ENCODE measurements at regions not wholly inside any gene's neighbourhood (a gene's known extent, or its start where the extent isn't known, plus 50 kb on each side); places are given as distances from the start of the nearest gene placed in this dataset.
A peak's percentile ranks its signal among the peaks of the same experiment; 100 is the strongest.

DNA sequence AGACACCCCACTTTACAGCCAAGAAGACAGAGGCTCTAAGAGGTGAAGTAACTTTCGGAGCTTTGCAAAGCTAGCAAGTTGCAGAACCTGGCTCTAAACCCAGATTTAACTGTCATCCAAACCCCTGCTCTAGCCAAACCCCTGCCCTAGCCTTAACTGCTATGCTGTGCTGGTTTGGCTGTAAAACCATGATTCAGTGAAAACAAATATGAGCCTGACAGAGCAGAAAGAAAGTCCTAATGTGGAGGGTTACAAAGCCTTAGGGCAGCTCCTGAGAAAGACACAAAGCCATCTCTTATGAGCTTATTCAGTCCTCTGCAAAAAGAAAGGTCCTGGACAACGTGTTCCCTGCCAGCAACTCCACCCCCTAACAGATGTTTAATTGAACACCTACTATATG, 172.8 kb downstream of the KATNAL1 start:
- no peak for TF ChIP-seq POLR2A (IDR thresholded peaks at IDR 0.05)
- TF ChIP-seq, protein P1, sequence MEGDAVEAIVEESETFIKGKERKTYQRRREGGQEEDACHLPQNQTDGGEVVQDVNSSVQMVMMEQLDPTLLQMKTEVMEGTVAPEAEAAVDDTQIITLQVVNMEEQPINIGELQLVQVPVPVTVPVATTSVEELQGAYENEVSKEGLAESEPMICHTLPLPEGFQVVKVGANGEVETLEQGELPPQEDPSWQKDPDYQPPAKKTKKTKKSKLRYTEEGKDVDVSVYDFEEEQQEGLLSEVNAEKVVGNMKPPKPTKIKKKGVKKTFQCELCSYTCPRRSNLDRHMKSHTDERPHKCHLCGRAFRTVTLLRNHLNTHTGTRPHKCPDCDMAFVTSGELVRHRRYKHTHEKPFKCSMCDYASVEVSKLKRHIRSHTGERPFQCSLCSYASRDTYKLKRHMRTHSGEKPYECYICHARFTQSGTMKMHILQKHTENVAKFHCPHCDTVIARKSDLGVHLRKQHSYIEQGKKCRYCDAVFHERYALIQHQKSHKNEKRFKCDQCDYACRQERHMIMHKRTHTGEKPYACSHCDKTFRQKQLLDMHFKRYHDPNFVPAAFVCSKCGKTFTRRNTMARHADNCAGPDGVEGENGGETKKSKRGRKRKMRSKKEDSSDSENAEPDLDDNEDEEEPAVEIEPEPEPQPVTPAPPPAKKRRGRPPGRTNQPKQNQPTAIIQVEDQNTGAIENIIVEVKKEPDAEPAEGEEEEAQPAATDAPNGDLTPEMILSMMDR (IDR thresholded peaks at IDR 0.05) = no peak
- H3K27me3 ChIP-seq = no peaks in the 10 kb centered on the region
- no peaks in the 10 kb centered on the region for H3K36me3 ChIP-seq (ENCODE audit: low read depth, missing control alignments)
- H3K4me3 ChIP-seq = no peak overlapping the region
- DNase-seq = no peak
- WGBS, 2 donors = 62 to 87% methylated on average over 2 of the region's 2 CpGs
- no peaks in the 10 kb centered on the region for H3K9me3 ChIP-seq
- peaks cover 9% of the 10 kb centered on the region for H3K4me1 ChIP-seq
- no peak overlapping the region for H3K27ac ChIP-seq
- intact Hi-C loops (cut with DNase I; ENCODE audit: low total_unique reads) = no loop called here

DNA sequence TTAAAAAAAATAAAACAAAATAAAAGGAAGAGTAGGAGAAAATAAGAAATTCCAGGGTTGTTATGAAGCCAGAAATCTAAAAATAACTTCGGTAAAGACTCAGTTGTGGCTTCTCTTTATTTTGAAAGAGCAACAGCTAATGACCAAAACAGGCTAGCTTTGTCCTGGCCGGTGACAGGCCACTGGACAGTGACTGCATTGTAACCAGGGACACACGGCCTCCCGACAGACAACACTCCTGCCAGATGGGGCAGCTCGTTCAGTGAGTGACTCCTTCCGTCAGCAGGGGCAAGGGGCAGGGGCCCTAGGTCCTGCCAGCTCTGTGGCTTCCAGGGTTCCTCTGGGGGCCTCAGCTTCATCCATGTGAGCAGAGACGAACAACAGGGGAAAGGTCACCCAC, 173.4 kb downstream of the KATNAL1 start:
- 45 to 55% methylated on average over 7 of the region's 7 CpGs for WGBS, 2 donors
- no peak overlapping the region for H3K27ac ChIP-seq
- intact Hi-C loops (cut with DNase I; ENCODE audit: low total_unique reads) = no loop called here

GRCh38 chr13:30133554-30133912, 173.8 kb downstream of the KATNAL1 start:
- Histone ChIP-seq H3K27ac (peak overlapping the region in 1 of 2 donors; percentile 5), H3K4me1 (peaks cover 9% of the 10 kb centered on the region), H3K36me3 (ENCODE audit: low read depth, missing control alignments) (no peaks in the 10 kb centered on the region), H3K27me3 (no peaks in the 10 kb centered on the region), H3K4me3 (no peak overlapping the region), H3K9me3 (no peaks in the 10 kb centered on the region)
- TF ChIP-seq, protein P1 (IDR thresholded peaks at IDR 0.05) = no peak
- no peak for TF ChIP-seq POLR2A (IDR thresholded peaks at IDR 0.05)
- WGBS, 2 donors = 38 to 73% methylated on average over 5 to 13 of the region's 13 CpGs
- intact Hi-C loops (cut with DNase I; ENCODE audit: low total_unique reads) = no loop called here
- no peak for DNase-seq

More for the DNA sequence above, 173.4 kb downstream of the KATNAL1 start:
- Histone ChIP-seq H3K27me3 (no peaks in the 10 kb centered on the region), H3K4me1 (peaks cover 9% of the 10 kb centered on the region), H3K4me3 (no peak overlapping the region), H3K36me3 (ENCODE audit: low read depth, missing control alignments) (no peaks in the 10 kb centered on the region), H3K9me3 (no peaks in the 10 kb centered on the region)
- no peak for TF ChIP-seq POLR2A (IDR thresholded peaks at IDR 0.05)
- TF ChIP-seq, protein P1 (IDR thresholded peaks at IDR 0.05) = no peak
- DNase-seq = no peak

DNA sequence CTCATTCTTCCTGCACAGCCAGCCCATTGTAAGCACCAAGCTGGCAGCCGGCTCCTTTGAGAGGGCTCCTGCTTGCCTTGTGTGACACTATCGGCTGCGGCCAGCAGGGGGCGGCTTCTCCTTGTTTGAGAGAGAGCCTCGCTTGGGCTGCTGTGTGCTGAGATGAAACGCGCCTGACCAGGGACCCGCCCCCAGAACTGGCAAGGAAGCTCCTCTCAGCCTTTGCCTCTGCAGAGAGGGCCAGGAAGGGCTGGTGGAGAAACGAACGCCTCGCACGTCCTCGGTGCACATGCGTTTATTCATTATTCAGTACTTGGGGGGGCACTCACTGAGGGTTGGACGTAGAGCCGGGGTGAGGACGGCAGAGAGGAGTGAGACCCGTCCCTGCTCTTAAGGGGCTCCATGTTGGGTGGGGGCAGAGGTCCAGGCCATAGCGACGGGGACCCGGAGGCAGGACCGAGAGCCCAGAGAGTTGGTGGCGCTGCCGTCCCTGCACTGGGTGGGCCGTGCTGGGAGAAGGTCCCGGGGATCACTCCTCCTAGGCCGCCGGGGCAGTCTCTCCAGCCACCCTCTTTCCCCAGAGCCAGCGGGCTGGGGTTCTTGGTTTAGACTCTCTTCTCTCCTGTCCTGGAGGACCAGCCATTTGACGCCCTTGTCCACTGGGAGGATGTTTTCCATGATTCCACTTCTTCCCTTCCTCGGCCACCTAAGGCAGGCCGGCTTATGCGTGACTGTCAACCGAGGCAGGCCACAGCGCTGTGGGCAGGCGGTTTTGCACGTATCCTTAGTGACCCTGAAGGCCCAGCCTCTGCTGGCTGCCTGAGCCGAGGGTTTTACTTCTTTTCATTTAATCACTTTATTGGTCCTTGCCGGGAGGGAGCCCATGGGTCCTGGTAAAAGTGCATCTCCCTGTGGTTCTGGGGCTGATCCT, 174.5 kb downstream of the KATNAL1 start:
- Histone ChIP-seq H3K36me3 (ENCODE audit: low read depth, missing control alignments) (no peaks in the 10 kb centered on the region), H3K4me1 (peaks cover 9% of the 10 kb centered on the region), H3K27ac (no peak overlapping the region), H3K27me3 (no peaks in the 10 kb centered on the region), H3K9me3 (no peaks in the 10 kb centered on the region), H3K4me3 (peak overlapping the region; percentile 7 to 38)
- 44 to 47% methylated on average over 20 to 39 of the region's 39 CpGs for WGBS, 2 donors
- DNase-seq = peak; percentile 99
- TF ChIP-seq POLR2A (IDR thresholded peaks at IDR 0.05) = no peak
- TF ChIP-seq, protein P1 (IDR thresholded peaks at IDR 0.05) = peak; percentile 93 to 97 (median 94)
- intact Hi-C loops (cut with DNase I; ENCODE audit: low total_unique reads) = no loop called here
